Karpas-422 (cell line): ENCODE measurements at regions not wholly inside any gene's neighbourhood (a gene's known extent, or its start where the extent isn't known, plus 50 kb on each side); places are given as distances from the start of the nearest gene placed in this dataset.

Source experiments
- DNase-seq: peaks from one replicate; pipeline ENCODE4 v3.0.0-alpha.2; 2015
- H2AFZ ChIP-seq: fragments of 200-600 bp; sonication (generic); 2 replicates; pipeline ENCODE4 v1.6.1; 2014; ENCODE audit warnings: antibody characterized with exemption, low read length, mixed read lengths
- H3K27ac ChIP-seq: fragments of 200-600 bp; sonication (generic); 2 replicates; pipeline ENCODE4 v1.5.1; 2014; ENCODE audit warnings: mild to moderate bottlenecking, low read length, moderate library complexity
- H3K27me3 ChIP-seq: fragments of 200-600 bp; sonication (generic); 2 replicates; pipeline ENCODE4 v1.6.1; 2014; ENCODE audit warnings: low read length, mixed read lengths
- H3K36me3 ChIP-seq: fragments of 200-600 bp; sonication (generic); 2 replicates; pipeline ENCODE4 v1.6.1; 2014; ENCODE audit warnings: low read length, mixed read lengths; ENCODE audit not compliant: insufficient read depth
- H3K4me1 ChIP-seq: fragments of 200-600 bp; sonication (generic); 2 replicates; pipeline ENCODE4 v1.6.1; 2014; ENCODE audit warnings: mild to moderate bottlenecking, low read length, mixed read lengths
- H3K4me2 ChIP-seq: fragments of 200-600 bp; sonication (generic); 2 replicates; pipeline ENCODE4 v1.6.1; 2014; ENCODE audit warnings: low read length, low read depth, mild to moderate bottlenecking; ENCODE audit not compliant: poor library complexity, severe bottlenecking
- H3K4me3 ChIP-seq: fragments of 200-600 bp; sonication (generic); 2 replicates; pipeline ENCODE4 v1.5.1; 2014; ENCODE audit warnings: mild to moderate bottlenecking, antibody characterized with exemption, low read length, mixed read lengths
- H3K79me2 ChIP-seq: fragments of 200-600 bp; sonication (generic); 2 replicates; pipeline ENCODE4 v1.6.1; 2014; ENCODE audit warnings: mild to moderate bottlenecking, low read length, mixed read lengths
- H3K9ac ChIP-seq: fragments of 200-600 bp; sonication (generic); 2 replicates; pipeline ENCODE4 v1.6.0; 2014; ENCODE audit warnings: low read length
- H3K9me2 ChIP-seq: fragments of 200-600 bp; sonication (generic), shearing (Covaris generic); replicated peaks from 2 replicates; pipeline ENCODE4 v1.6.0; 2014; ENCODE audit warnings: mild to moderate bottlenecking, low read length, moderate library complexity; ENCODE audit not compliant: insufficient read depth
- H3K9me3 ChIP-seq: fragments of 300-700, 200-600 bp; sonication (generic); 2 replicates; pipeline ENCODE4 v1.6.1; 2014; ENCODE audit warnings: low read length, mixed read lengths
- H4K20me1 ChIP-seq: fragments of 200-600 bp; sonication (generic); 2 replicates; pipeline ENCODE4 v1.6.1; 2014; ENCODE audit warnings: mild to moderate bottlenecking, antibody characterized with exemption, low read length, low read depth; ENCODE audit not compliant: insufficient read depth

- no peaks in the 10 kb centered on the region for H3K79me2 ChIP-seq
- H3K27ac ChIP-seq = no peak overlapping the region
- H3K36me3 ChIP-seq = no peaks in the 10 kb centered on the region
- no peak overlapping the region for H3K9ac ChIP-seq
- H3K27me3 ChIP-seq = no peaks in the 10 kb centered on the region
- H3K4me2 ChIP-seq = no peak overlapping the region
- no peaks in the 10 kb centered on the region for H4K20me1 ChIP-seq
- H3K4me3 ChIP-seq = no peak overlapping the region
- H3K9me2 ChIP-seq = peaks cover 3% of the 10 kb centered on the region; the same call in 1 of the 2 replicates
- no peaks in the 10 kb centered on the region for H3K4me1 ChIP-seq
- H2AFZ ChIP-seq = no peak overlapping the region
- H3K9me3 ChIP-seq = no peaks in the 10 kb centered on the region
- DNase-seq = no peak
Observed at GRCh38 chr5:21649969-21650368, 1203.2 kb downstream of the CDH12 start.

GRCh38 chr5:21646469-21646868, 1206.7 kb downstream of the CDH12 start:
- no peaks in the 10 kb centered on the region for H4K20me1 ChIP-seq
- no peak overlapping the region for H3K4me2 ChIP-seq
- H3K4me1 ChIP-seq = no peaks in the 10 kb centered on the region
- H2AFZ ChIP-seq = no peak overlapping the region
- no peak overlapping the region for H3K4me3 ChIP-seq
- H3K79me2 ChIP-seq = no peaks in the 10 kb centered on the region
- H3K9me2 ChIP-seq = no peaks in the 10 kb centered on the region
- H3K9me3 ChIP-seq = no peaks in the 10 kb centered on the region
- no peaks in the 10 kb centered on the region for H3K36me3 ChIP-seq
- no peaks in the 10 kb centered on the region for H3K27me3 ChIP-seq
- no peak overlapping the region for H3K27ac ChIP-seq
- no peak for DNase-seq
- no peak overlapping the region for H3K9ac ChIP-seq

- no peak overlapping the region for H3K27ac ChIP-seq
- H3K9me2 ChIP-seq = no peaks in the 10 kb centered on the region; the same call in 1 of the 2 replicates
- H3K36me3 ChIP-seq = no peaks in the 10 kb centered on the region
- H2AFZ ChIP-seq = no peak overlapping the region
- no peaks in the 10 kb centered on the region for H3K27me3 ChIP-seq
- no peak overlapping the region for H3K9ac ChIP-seq
- H3K4me3 ChIP-seq = no peak overlapping the region
- H3K79me2 ChIP-seq = no peaks in the 10 kb centered on the region
- H3K9me3 ChIP-seq = no peaks in the 10 kb centered on the region
- H3K4me2 ChIP-seq = no peak overlapping the region
- no peak for DNase-seq
- no peaks in the 10 kb centered on the region for H3K4me1 ChIP-seq
- no peaks in the 10 kb centered on the region for H4K20me1 ChIP-seq
Observed at GRCh38 chr5:21644032-21644431, 1209.1 kb downstream of the CDH12 start.

- no peaks in the 10 kb centered on the region for H3K27me3 ChIP-seq
- H3K9ac ChIP-seq = no peak overlapping the region
- H2AFZ ChIP-seq = no peak overlapping the region
- no peaks in the 10 kb centered on the region for H4K20me1 ChIP-seq
- no peaks in the 10 kb centered on the region for H3K36me3 ChIP-seq
- H3K4me1 ChIP-seq = no peaks in the 10 kb centered on the region
- DNase-seq = no peak
- H3K79me2 ChIP-seq = no peaks in the 10 kb centered on the region
- no peaks in the 10 kb centered on the region; the same call in 1 of the 2 replicates for H3K9me2 ChIP-seq
- H3K4me3 ChIP-seq = no peak overlapping the region
- no peaks in the 10 kb centered on the region for H3K9me3 ChIP-seq
- H3K4me2 ChIP-seq = no peak overlapping the region
- H3K27ac ChIP-seq = no peak overlapping the region
Observed at GRCh38 chr5:21642312-21642711, 1210.8 kb downstream of the CDH12 start.

GRCh38 chr5:21623831-21624230, 1229.3 kb downstream of the CDH12 start:
- no peak overlapping the region for H3K4me2 ChIP-seq
- H3K27ac ChIP-seq = no peak overlapping the region
- H3K27me3 ChIP-seq = no peaks in the 10 kb centered on the region
- H3K9me3 ChIP-seq = no peaks in the 10 kb centered on the region
- no peaks in the 10 kb centered on the region for H3K36me3 ChIP-seq
- H3K9me2 ChIP-seq = no peaks in the 10 kb centered on the region
- no peaks in the 10 kb centered on the region for H3K79me2 ChIP-seq
- H4K20me1 ChIP-seq = no peaks in the 10 kb centered on the region
- no peak overlapping the region for H2AFZ ChIP-seq
- no peaks in the 10 kb centered on the region for H3K4me1 ChIP-seq
- no peak overlapping the region for H3K9ac ChIP-seq
- H3K4me3 ChIP-seq = no peak overlapping the region
- DNase-seq = no peak

GRCh38 chr5:21615195-21615765, 1237.9 kb downstream of the CDH12 start:
- Histone ChIP-seq H3K27ac (no peak overlapping the region), H3K9ac (no peak overlapping the region), H3K79me2 (no peaks in the 10 kb centered on the region), H3K27me3 (no peaks in the 10 kb centered on the region), H3K9me2 (no peaks in the 10 kb centered on the region), H3K4me3 (no peak overlapping the region), H3K36me3 (no peaks in the 10 kb centered on the region), H3K4me2 (no peak overlapping the region), H3K9me3 (no peaks in the 10 kb centered on the region), H4K20me1 (no peaks in the 10 kb centered on the region), H3K4me1 (no peaks in the 10 kb centered on the region), H2AFZ (no peak overlapping the region)
- no peak for DNase-seq

- H3K4me1 ChIP-seq = no peaks in the 10 kb centered on the region
- no peaks in the 10 kb centered on the region for H3K9me2 ChIP-seq
- no peak overlapping the region for H3K27ac ChIP-seq
- no peak overlapping the region for H3K9ac ChIP-seq
- DNase-seq = no peak
- H3K9me3 ChIP-seq = no peaks in the 10 kb centered on the region
- no peaks in the 10 kb centered on the region for H4K20me1 ChIP-seq
- H3K79me2 ChIP-seq = no peaks in the 10 kb centered on the region
- no peaks in the 10 kb centered on the region for H3K36me3 ChIP-seq
- H3K4me2 ChIP-seq = no peak overlapping the region
- no peaks in the 10 kb centered on the region for H3K27me3 ChIP-seq
- H2AFZ ChIP-seq = no peak overlapping the region
- H3K4me3 ChIP-seq = no peak overlapping the region
Observed at GRCh38 chr5:21613971-21614488, 1239.1 kb downstream of the CDH12 start.

- no peaks in the 10 kb centered on the region for H3K4me1 ChIP-seq
- no peak overlapping the region for H2AFZ ChIP-seq
- no peak for DNase-seq
- H3K27me3 ChIP-seq = no peaks in the 10 kb centered on the region
- H3K9ac ChIP-seq = no peak overlapping the region
- no peaks in the 10 kb centered on the region for H3K79me2 ChIP-seq
- no peaks in the 10 kb centered on the region for H3K9me3 ChIP-seq
- no peak overlapping the region for H3K4me3 ChIP-seq
- H3K9me2 ChIP-seq = no peaks in the 10 kb centered on the region
- no peak overlapping the region for H3K4me2 ChIP-seq
- no peak overlapping the region for H3K27ac ChIP-seq
- H3K36me3 ChIP-seq = no peaks in the 10 kb centered on the region
- H4K20me1 ChIP-seq = no peaks in the 10 kb centered on the region
Observed at GRCh38 chr5:21603796-21604195, 1249.3 kb downstream of the CDH12 start.
